Kidney capillary endothelial cell (primary cell): ENCODE measurements at regions not wholly inside any gene's neighbourhood (a gene's known extent, or its start where the extent isn't known, plus 50 kb on each side); places are given as distances from the start of the nearest gene placed in this dataset.

Source experiments
- DNase-seq: peaks from one replicate; pipeline ENCODE4 v3.0.0-alpha.2; 2018; ENCODE audit warnings: low spot score

GRCh38 chr4:62156205-62156604 is 956.1 kb downstream of the ADGRL3 start:
- no peak for DNase-seq

- no peak for DNase-seq
Observed at GRCh38 chr4:62145276-62145675, 945.1 kb downstream of the ADGRL3 start.

- DNase-seq: no peak
Observed at GRCh38 chr4:62144431-62144830, 944.3 kb downstream of the ADGRL3 start.

- peak; percentile 23 for DNase-seq
Observed at GRCh38 chr4:62135565-62136156, 935.5 kb downstream of the ADGRL3 start.

- no peak for DNase-seq
Observed at GRCh38 chr4:62133977-62134376, 933.9 kb downstream of the ADGRL3 start.

- DNase-seq: no peak
Observed at GRCh38 chr4:62133101-62133897, 933.2 kb downstream of the ADGRL3 start.

- DNase-seq: no peak
Observed at GRCh38 chr4:62131049-62131448, 930.9 kb downstream of the ADGRL3 start.

GRCh38 chr4:62130637-62131036 is 930.5 kb downstream of the ADGRL3 start:
- no peak for DNase-seq

GRCh38 chr4:62130230-62130629 is 930.1 kb downstream of the ADGRL3 start:
- DNase-seq: no peak
